ENCODE measurements at regions not wholly inside any gene's neighbourhood (a gene's known extent, or its start where the extent isn't known, plus 50 kb on each side); places are given as distances from the start of the nearest gene placed in this dataset.

GRCh38 chr18:55076643-55077218 lies 117.5 kb upstream of the CCDC68 start:
- no peak for TF ChIP-seq CTCF (IDR thresholded peaks at IDR 0.05; ENCODE audit: control insufficient read depth, insufficient read depth, low read depth, low read length, missing control alignments)
- no peak overlapping the region for H3K4me3 ChIP-seq (ENCODE audit: control insufficient read depth, low read depth, low read length)
- no peak for DNase-seq (ENCODE audit: low read depth)

GRCh38 chr18:55073834-55074233 lies 114.6 kb upstream of the CCDC68 start:
- H3K4me3 ChIP-seq (ENCODE audit: control insufficient read depth, low read depth, low read length): no peak overlapping the region
- TF ChIP-seq CTCF (IDR thresholded peaks at IDR 0.05; ENCODE audit: control insufficient read depth, insufficient read depth, low read depth, low read length, missing control alignments): no peak
- no peak for DNase-seq (ENCODE audit: low read depth)

- no peak for TF ChIP-seq CTCF (IDR thresholded peaks at IDR 0.05; ENCODE audit: control insufficient read depth, insufficient read depth, low read depth, low read length, missing control alignments)
- no peak overlapping the region for H3K4me3 ChIP-seq (ENCODE audit: control insufficient read depth, low read depth, low read length)
- no peak for DNase-seq (ENCODE audit: low read depth)
Measured at GRCh38 chr18:55073116-55073515, 113.9 kb upstream of the CCDC68 start.

- no peak overlapping the region for H3K4me3 ChIP-seq (ENCODE audit: control insufficient read depth, low read depth, low read length)
- TF ChIP-seq CTCF (IDR thresholded peaks at IDR 0.05; ENCODE audit: control insufficient read depth, insufficient read depth, low read depth, low read length, missing control alignments): no peak
- DNase-seq (ENCODE audit: low read depth): no peak
Measured at GRCh38 chr18:55072698-55073097, 113.4 kb upstream of the CCDC68 start.

- TF ChIP-seq CTCF (IDR thresholded peaks at IDR 0.05; ENCODE audit: control insufficient read depth, insufficient read depth, low read depth, low read length, missing control alignments): no peak
- H3K4me3 ChIP-seq (ENCODE audit: control insufficient read depth, low read depth, low read length): no peak overlapping the region
- DNase-seq (ENCODE audit: low read depth): no peak
Measured at GRCh38 chr18:55072181-55072580, 112.9 kb upstream of the CCDC68 start.

GRCh38 chr18:55069497-55069896 lies 110.2 kb upstream of the CCDC68 start:
- TF ChIP-seq CTCF (IDR thresholded peaks at IDR 0.05; ENCODE audit: control insufficient read depth, insufficient read depth, low read depth, low read length, missing control alignments): no peak
- DNase-seq (ENCODE audit: low read depth): no peak
- no peak overlapping the region for H3K4me3 ChIP-seq (ENCODE audit: control insufficient read depth, low read depth, low read length)

GRCh38 chr18:55064760-55065159 lies 105.5 kb upstream of the CCDC68 start:
- TF ChIP-seq CTCF (IDR thresholded peaks at IDR 0.05; ENCODE audit: control insufficient read depth, insufficient read depth, low read depth, low read length, missing control alignments): no peak
- DNase-seq (ENCODE audit: low read depth): no peak
- H3K4me3 ChIP-seq (ENCODE audit: control insufficient read depth, low read depth, low read length): no peak overlapping the region

Data from AG09309 (cell line).